Adrenal gland (tissue), 5 donors: ENCODE measurements at regions not wholly inside any gene's neighbourhood (a gene's known extent, or its start where the extent isn't known, plus 50 kb on each side); places are given as distances from the start of the nearest gene placed in this dataset.

Source experiments
- POLR2A ChIP-seq, 2 donors: fragments of 450-650 bp; IDR thresholded peaks; one replicate each; pipeline ENCODE4 v1.6.1; 2017; ENCODE audit warnings: antibody characterized with exemption in 2 of 2, mild to moderate bottlenecking in 2 of 2, moderate library complexity in 1 of 2
- TF ChIP-seq, protein P1 (sequence below), 6 experiments: fragments of 450-650 bp in 4 of 6; fragments of 200-600 bp in 2 of 6; sonication (generic) in 1 of 6; IDR thresholded peaks; 1 replicate in 5 of 6; 2 replicates in 1 of 6; pipeline versions ENCODE4 v1.5.1 to v1.8.0; 2016 to 2021; ENCODE audit warnings: antibody characterized with exemption in 6 of 6, mild to moderate bottlenecking in 2 of 6, moderate library complexity in 1 of 6
- donor health status: DM: no; HTN: no; CAD: no.

DNA sequence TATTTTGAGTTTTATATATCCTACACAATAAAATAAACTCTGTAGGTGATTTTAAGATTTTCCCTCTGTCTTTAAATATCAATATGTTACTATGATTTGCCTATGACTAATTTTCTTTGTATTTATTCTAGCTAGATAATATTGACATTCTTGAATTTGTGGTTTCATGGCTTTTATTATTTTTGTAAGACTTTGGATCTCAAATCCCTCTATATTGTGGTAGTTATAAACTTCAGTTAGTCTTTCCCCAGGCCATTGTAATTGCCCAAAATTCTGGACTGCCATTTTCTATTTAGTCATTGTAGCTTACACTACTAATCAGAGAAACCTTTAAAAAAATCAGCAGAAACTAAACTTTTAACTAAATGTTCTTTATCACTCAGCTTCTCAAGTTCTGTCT, 1559.3 kb upstream of the GBE1 start:
- TF ChIP-seq, protein P1, sequence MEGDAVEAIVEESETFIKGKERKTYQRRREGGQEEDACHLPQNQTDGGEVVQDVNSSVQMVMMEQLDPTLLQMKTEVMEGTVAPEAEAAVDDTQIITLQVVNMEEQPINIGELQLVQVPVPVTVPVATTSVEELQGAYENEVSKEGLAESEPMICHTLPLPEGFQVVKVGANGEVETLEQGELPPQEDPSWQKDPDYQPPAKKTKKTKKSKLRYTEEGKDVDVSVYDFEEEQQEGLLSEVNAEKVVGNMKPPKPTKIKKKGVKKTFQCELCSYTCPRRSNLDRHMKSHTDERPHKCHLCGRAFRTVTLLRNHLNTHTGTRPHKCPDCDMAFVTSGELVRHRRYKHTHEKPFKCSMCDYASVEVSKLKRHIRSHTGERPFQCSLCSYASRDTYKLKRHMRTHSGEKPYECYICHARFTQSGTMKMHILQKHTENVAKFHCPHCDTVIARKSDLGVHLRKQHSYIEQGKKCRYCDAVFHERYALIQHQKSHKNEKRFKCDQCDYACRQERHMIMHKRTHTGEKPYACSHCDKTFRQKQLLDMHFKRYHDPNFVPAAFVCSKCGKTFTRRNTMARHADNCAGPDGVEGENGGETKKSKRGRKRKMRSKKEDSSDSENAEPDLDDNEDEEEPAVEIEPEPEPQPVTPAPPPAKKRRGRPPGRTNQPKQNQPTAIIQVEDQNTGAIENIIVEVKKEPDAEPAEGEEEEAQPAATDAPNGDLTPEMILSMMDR (IDR thresholded peaks at IDR 0.05), result no peak
- no peak for TF ChIP-seq POLR2A (IDR thresholded peaks at IDR 0.05)
